SK-N-SH (cell line): ENCODE measurements at regions not wholly inside any gene's neighbourhood (a gene's known extent, or its start where the extent isn't known, plus 50 kb on each side); places are given as distances from the start of the nearest gene placed in this dataset.

ENCODE experiments used
- CTCF ChIA-PET: fragments of 300-600, 350-600 bp; formaldehyde crosslinking; extraction: SDS; loops from one replicate; lab custom pipeline; 2021; lab: Yijun Ruan, JAX
- POLR2A ChIA-PET: fragments of 350-600 bp; sonication (Branson Sonifier 250); formaldehyde crosslinking; extraction: SDS; loops from one replicate; lab custom pipeline; 2020; ENCODE audit warnings: antibody characterized with exemption, inconsistent platforms; lab: Yijun Ruan, JAX
- DNase-seq: peaks from one replicate; pipeline ENCODE4 v3.0.0; 2012
- H2AFZ ChIP-seq: fragments of 200-600 bp; sonication (generic); 2 replicates; pipeline ENCODE4 v1.8.1; 2016; ENCODE audit warnings: antibody characterized with exemption, mild to moderate bottlenecking, low read depth
- H3F3A ChIP-seq: fragments of 200-600 bp; sonication (generic); replicated peaks from 2 replicates; pipeline ENCODE3; 2016; ENCODE audit warnings: antibody characterized with exemption, mild to moderate bottlenecking; ENCODE audit not compliant: insufficient read depth
- H3K27ac ChIP-seq, 2 experiments: fragments of 200-500 bp in 1 of 2; fragments of 200-600 bp in 1 of 2; sonication (Bioruptor generic) in 1 of 2; sonication (generic), shearing (Covaris generic) in 1 of 2; 2 replicates each; pipeline versions ENCODE4 v1.5.1 to v1.6.1; 2014 to 2016; ENCODE audit warnings: low read depth in 2 of 2, inconsistent platforms in 1 of 2, low read length in 1 of 2, mild to moderate bottlenecking in 1 of 2, mixed read lengths in 1 of 2
- H3K27me3 ChIP-seq: fragments of 200-600 bp; sonication (generic), shearing (Covaris generic); 2 replicates; pipeline ENCODE4 v1.6.1; 2016; ENCODE audit warnings: mixed run types; ENCODE audit not compliant: insufficient read depth
- H3K36me3 ChIP-seq, 2 experiments: fragments of 200-500 bp in 1 of 2; fragments of 200-600 bp in 1 of 2; sonication (Bioruptor generic) in 1 of 2; sonication (generic) in 1 of 2; replicated peaks in 1 of 2; 2 replicates each; pipeline versions ENCODE3 to v1.5.1; 2014 to 2016; ENCODE audit warnings: low read length in 1 of 2, mild to moderate bottlenecking in 1 of 2; ENCODE audit not compliant: insufficient read depth in 2 of 2, control insufficient read depth in 1 of 2
- H3K4me1 ChIP-seq, 2 experiments: fragments of 200-500 bp in 1 of 2; fragments of 200-600 bp in 1 of 2; sonication (Bioruptor generic) in 1 of 2; sonication (generic), shearing (Covaris generic) in 1 of 2; 2 replicates each; pipeline versions ENCODE4 v1.5.1 to v1.6.1; 2014 to 2016; ENCODE audit warnings: low read depth in 1 of 2, low read length in 1 of 2, mixed run types in 1 of 2; ENCODE audit not compliant: insufficient read depth in 2 of 2, control insufficient read depth in 1 of 2
- H3K4me2 ChIP-seq: fragments of 200-600 bp; sonication (generic), shearing (Covaris generic); 2 replicates; pipeline ENCODE4 v1.6.1; 2017; ENCODE audit warnings: mixed run types
- H3K4me3 ChIP-seq, 2 experiments: fragments of 200-500 bp in 1 of 2; fragments of 200-600 bp in 1 of 2; sonication (Bioruptor generic) in 1 of 2; sonication (generic), shearing (Covaris generic) in 1 of 2; 2 replicates each; pipeline versions ENCODE4 v1.5.1 to v1.8.1; 2014 to 2016; ENCODE audit warnings: low read depth in 2 of 2, inconsistent platforms in 1 of 2, low read length in 1 of 2, mild to moderate bottlenecking in 1 of 2, mixed read lengths in 1 of 2, moderate library complexity in 1 of 2
- H3K79me2 ChIP-seq: fragments of 200-600 bp; sonication (generic); 2 replicates; pipeline ENCODE4 v1.8.1; 2017; ENCODE audit warnings: mild to moderate bottlenecking; ENCODE audit not compliant: insufficient read depth
- H3K9ac ChIP-seq: fragments of 200-600 bp; sonication (generic); 2 replicates; pipeline ENCODE4 v1.6.1; 2017; ENCODE audit warnings: mixed run types
- H3K9me2 ChIP-seq: fragments of 200-600 bp; sonication (generic); 2 replicates; pipeline ENCODE4 v1.6.1; 2017; ENCODE audit warnings: mixed run types
- H3K9me3 ChIP-seq: fragments of 200-600 bp; sonication (generic); 2 replicates; pipeline ENCODE4 v1.6.1; 2017; ENCODE audit warnings: mixed run types, mild to moderate bottlenecking, moderate library complexity
- H4K20me1 ChIP-seq: fragments of 200-600 bp; sonication (generic); 2 replicates; pipeline ENCODE4 v1.6.1; 2017; ENCODE audit warnings: mild to moderate bottlenecking, mixed run types; ENCODE audit not compliant: insufficient read depth
- CHD2 ChIP-seq: fragments of 150-350 bp; IDR thresholded peaks from 2 replicates; pipeline ENCODE4 v1.6.1; 2018; ENCODE audit warnings: low read length; ENCODE audit not compliant: partially characterized antibody
- CTCF ChIP-seq: fragments of 200-600 bp; sonication (generic); IDR thresholded peaks from 2 replicates; pipeline ENCODE4 v1.6.1; 2017; ENCODE audit warnings: antibody characterized with exemption, mild to moderate bottlenecking, moderate library complexity
- FOSL2 ChIP-seq: IDR thresholded peaks from 2 replicates; pipeline ENCODE4 v1.4.0; 2012; ENCODE audit warnings: low read depth, mild to moderate bottlenecking, moderate library complexity, borderline replicate concordance
- FOXJ3 ChIP-seq: sonication (generic); formaldehyde crosslinking; IDR thresholded peaks from 2 replicates; pipeline ENCODE4 v1.5.1; 2020; ENCODE audit warnings: mild to moderate bottlenecking, missing genetic modification reagents
- FOXM1 ChIP-seq: IDR thresholded peaks from 2 replicates; pipeline ENCODE4 v1.4.0; 2012; ENCODE audit warnings: low read depth, mild to moderate bottlenecking
- GABPA ChIP-seq: IDR thresholded peaks from 2 replicates; pipeline ENCODE4 v1.4.0; 2012; ENCODE audit warnings: low read depth, mild to moderate bottlenecking
- GATA2 ChIP-seq: sonication (generic); formaldehyde crosslinking; IDR thresholded peaks from 2 replicates; pipeline ENCODE4 v1.5.0; 2020; ENCODE audit warnings: mild to moderate bottlenecking, missing genetic modification reagents
- JUND ChIP-seq: IDR thresholded peaks from 2 replicates; pipeline ENCODE4 v1.4.0; 2012
- MEF2A ChIP-seq: IDR thresholded peaks from 2 replicates; pipeline ENCODE4 v1.4.0; 2012; ENCODE audit warnings: low read depth, borderline replicate concordance
- POLR2AphosphoS5 ChIP-seq: IDR thresholded peaks from 2 replicates; pipeline ENCODE4 v1.6.1; 2012; ENCODE audit warnings: low read depth, low read length
- REST ChIP-seq: IDR thresholded peaks from 2 replicates; pipeline ENCODE4 v1.6.1; 2012; ENCODE audit warnings: mild to moderate bottlenecking, low read depth, low read length, moderate library complexity
- SMC3 ChIP-seq: IDR thresholded peaks from 2 replicates; pipeline ENCODE4 v1.6.1; 2012; ENCODE audit warnings: low read depth, low read length, improper control_type of control experiment
- TCF12 ChIP-seq: IDR thresholded peaks from 2 replicates; pipeline ENCODE4 v1.4.0; 2012
- USF1 ChIP-seq: IDR thresholded peaks from 2 replicates; pipeline ENCODE4 v1.4.0; 2012; ENCODE audit warnings: low read depth, borderline replicate concordance
- USF2 ChIP-seq: fragments of 150-350 bp; IDR thresholded peaks from 2 replicates; pipeline ENCODE4 v1.6.1; 2017; ENCODE audit warnings: antibody characterized with exemption, low read length, low read depth, borderline replicate concordance
- YY1 ChIP-seq: IDR thresholded peaks from 2 replicates; pipeline ENCODE4 v1.4.0; 2012; ENCODE audit warnings: low read depth, mild to moderate bottlenecking
- WGBS: methylation state at CpG from one replicate; pipeline ENCODE4 v1.1.6; 2017; ENCODE audit warnings: low lambda C conversion rate; 5-methylcytosine and 5-hydroxymethylcytosine counted together

- CTCF ChIA-PET, result interaction anchor here (1.1 to 1.3 kb wide), 2 partner anchors 238 to 240 kb away, joined by 3 to 4 read pairs; partner anchors contain the start of gene OLFM1
- no peaks in the 10 kb centered on the region for H4K20me1 ChIP-seq
Measured at GRCh38 chr9:135326141-135326540, 153.4 kb upstream of the PPP1R26 start.

More at GRCh38 chr9:135326141-135326540, 153.4 kb upstream of the PPP1R26 start:
- H3F3A ChIP-seq, result no peaks in the 10 kb centered on the region
- TF ChIP-seq CHD2 (no peak), REST (no peak), USF1 (no peak), FOSL2 (no peak), MEF2A (no peak), SMC3 (no peak), JUND (no peak), YY1 (no peak), FOXM1 (no peak), GABPA (no peak), CTCF (no peak), POLR2AphosphoS5 (no peak), TCF12 (no peak), USF2 (no peak), FOXJ3 (CRISPR knock-in tag) (no peak), GATA2 (CRISPR knock-in tag) (no peak)
- TF ChIP-seq, all 33 proteins: peak for 0
- no peak overlapping the region for H3K27ac ChIP-seq
- H3K27me3 ChIP-seq, result no peaks in the 10 kb centered on the region
- no peaks in the 10 kb centered on the region for H3K9me2 ChIP-seq
- 0% methylated on average over 1 of the region's 7 CpGs for WGBS
- H3K4me1 ChIP-seq, result peaks cover 0 to 29% of the 10 kb centered on the region in 2 experiments; a peak in 2 of 4 replicates
- H3K4me3 ChIP-seq, result no peak overlapping the region
- H3K4me2 ChIP-seq, result no peak overlapping the region
- POLR2A ChIA-PET, result no interaction called here
- H3K36me3 ChIP-seq, result no peaks in the 10 kb centered on the region
- no peak for DNase-seq
- H3K79me2 ChIP-seq, result no peaks in the 10 kb centered on the region
- H3K9me3 ChIP-seq, result no peaks in the 10 kb centered on the region
- no peak overlapping the region for H2AFZ ChIP-seq
- H3K9ac ChIP-seq, result no peak overlapping the region
